T-helper 2 cell treated with Interferon-gamma antibody and Interleukin-4, amounts not matched to agents 5 μg/mL and 100 μg/mL, for 36 hours (primary cell): ENCODE measurements at regions not wholly inside any gene's neighbourhood (a gene's known extent, or its start where the extent isn't known, plus 50 kb on each side); places are given as distances from the start of the nearest gene placed in this dataset.

Experiments used
- DNase-seq: peaks from one replicate; pipeline ENCODE4 v3.0.0; 2021; ENCODE audit warnings: low spot score
- H3K27ac Mint-ChIP-seq: one replicate; pipeline ENCODE4 v1.8.0; 2021; ENCODE audit warnings: mild to moderate bottlenecking, mixed read lengths
- H3K27me3 Mint-ChIP-seq: one replicate; pipeline ENCODE4 v1.8.0; 2021; ENCODE audit warnings: low read depth, mixed read lengths
- H3K36me3 Mint-ChIP-seq: one replicate; pipeline ENCODE4 v1.8.0; 2021; ENCODE audit warnings: low read depth, mixed read lengths
- H3K4me1 Mint-ChIP-seq: one replicate; pipeline ENCODE4 v1.8.0; 2021; ENCODE audit warnings: low read depth, mixed read lengths
- H3K4me3 Mint-ChIP-seq: one replicate; pipeline ENCODE4 v1.8.0; 2022; ENCODE audit warnings: mild to moderate bottlenecking, moderate library complexity, mixed read lengths
- H3K9me3 Mint-ChIP-seq: one replicate; pipeline ENCODE4 v1.8.0; 2021; ENCODE audit warnings: mixed read lengths

GRCh38 chr15:47551079-47551478 is 166.2 kb upstream of the SEMA6D start:
- peaks cover 2% of the 10 kb centered on the region for H3K4me1 Mint-ChIP-seq
- no peak overlapping the region for H3K27ac Mint-ChIP-seq
- H3K4me3 Mint-ChIP-seq, result no peak overlapping the region
- H3K36me3 Mint-ChIP-seq, result no peaks in the 10 kb centered on the region
- DNase-seq, result no peak
- H3K9me3 Mint-ChIP-seq, result no peaks in the 10 kb centered on the region
- H3K27me3 Mint-ChIP-seq, result no peaks in the 10 kb centered on the region

GRCh38 chr15:47551546-47551945 is 165.8 kb upstream of the SEMA6D start:
- Mint-ChIP-seq H3K27me3 (no peaks in the 10 kb centered on the region), H3K9me3 (no peaks in the 10 kb centered on the region), H3K4me3 (no peak overlapping the region), H3K36me3 (no peaks in the 10 kb centered on the region), H3K4me1 (peaks cover 2% of the 10 kb centered on the region), H3K27ac (no peak overlapping the region)
- DNase-seq, result no peak

DNA sequence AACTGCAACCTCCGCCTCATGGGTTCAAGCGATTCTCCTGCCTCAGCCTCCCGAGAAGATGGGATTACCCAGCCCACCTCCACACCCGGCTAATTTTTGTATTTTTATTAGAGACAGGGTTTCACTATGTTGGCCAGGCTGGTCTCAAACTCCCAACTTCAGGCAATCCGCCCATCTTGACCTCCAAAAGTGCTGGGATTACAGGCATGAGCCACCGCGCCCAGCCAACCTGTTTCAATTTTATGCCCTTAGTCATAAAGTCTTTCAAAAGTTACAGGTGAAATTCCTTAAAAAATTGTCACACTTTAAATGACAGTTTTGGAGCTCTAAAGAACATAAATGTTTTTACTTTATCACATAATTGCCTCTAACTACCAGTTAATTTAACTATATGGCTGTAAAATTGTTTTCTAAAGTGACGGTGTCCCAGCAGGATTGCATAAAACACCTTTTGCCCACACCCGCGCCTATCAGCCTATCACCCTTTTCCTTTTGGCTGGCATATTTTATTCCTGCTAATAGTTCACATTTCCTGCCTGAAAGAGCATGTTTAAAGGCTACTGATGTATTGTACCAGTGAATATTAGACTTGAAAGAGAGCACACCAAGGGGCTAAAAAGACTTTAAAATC is 164.2 kb upstream of the SEMA6D start:
- Mint-ChIP-seq H3K27me3 (no peaks in the 10 kb centered on the region), H3K9me3 (peaks cover under 1% of the 10 kb centered on the region), H3K27ac (no peak overlapping the region), H3K4me3 (no peak overlapping the region), H3K36me3 (no peaks in the 10 kb centered on the region), H3K4me1 (no peaks in the 10 kb centered on the region)
- no peak for DNase-seq

GRCh38 chr15:47553947-47554346 is 163.4 kb upstream of the SEMA6D start:
- Mint-ChIP-seq H3K27me3 (no peaks in the 10 kb centered on the region), H3K4me1 (no peaks in the 10 kb centered on the region), H3K36me3 (no peaks in the 10 kb centered on the region)

DNA sequence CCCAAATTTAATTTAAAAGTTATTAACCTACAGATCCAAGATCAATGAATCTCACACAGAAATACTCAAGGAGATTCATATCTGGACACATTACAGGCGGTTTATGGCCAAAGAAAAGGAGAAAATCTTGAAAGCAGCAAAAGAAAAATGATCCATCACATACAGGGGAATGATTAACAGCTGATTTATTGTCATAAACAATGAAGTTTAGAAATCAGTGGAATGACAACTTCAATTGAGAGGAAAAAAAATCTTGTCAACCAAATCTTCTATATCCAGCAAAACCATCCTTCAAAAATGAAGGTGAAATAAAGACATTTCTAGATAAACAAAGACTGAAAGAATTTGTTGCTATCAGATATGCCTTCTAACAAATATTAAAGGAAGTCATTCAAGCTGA is 156.2 kb upstream of the SEMA6D start:
- H3K4me1 Mint-ChIP-seq, result no peaks in the 10 kb centered on the region
- no peaks in the 10 kb centered on the region for H3K27me3 Mint-ChIP-seq
- H3K36me3 Mint-ChIP-seq, result no peaks in the 10 kb centered on the region
- H3K4me3 Mint-ChIP-seq, result no peak overlapping the region
- no peak for DNase-seq
- H3K9me3 Mint-ChIP-seq, result peaks cover 15% of the 10 kb centered on the region
- no peak overlapping the region for H3K27ac Mint-ChIP-seq

More at GRCh38 chr15:47553947-47554346, 163.4 kb upstream of the SEMA6D start:
- DNase-seq, result no peak
- H3K9me3 Mint-ChIP-seq, result peaks cover 8% of the 10 kb centered on the region
- H3K27ac Mint-ChIP-seq, result no peak overlapping the region
- H3K4me3 Mint-ChIP-seq, result no peak overlapping the region

- H3K4me1 Mint-ChIP-seq, result no peaks in the 10 kb centered on the region
- no peak for DNase-seq
- no peaks in the 10 kb centered on the region for H3K9me3 Mint-ChIP-seq
- H3K27me3 Mint-ChIP-seq, result no peaks in the 10 kb centered on the region
- no peak overlapping the region for H3K27ac Mint-ChIP-seq
- H3K36me3 Mint-ChIP-seq, result no peaks in the 10 kb centered on the region
- H3K4me3 Mint-ChIP-seq, result no peak overlapping the region
These were observed 151.4 kb upstream of the SEMA6D start for GRCh38 chr15:47565949-47566348.

DNA sequence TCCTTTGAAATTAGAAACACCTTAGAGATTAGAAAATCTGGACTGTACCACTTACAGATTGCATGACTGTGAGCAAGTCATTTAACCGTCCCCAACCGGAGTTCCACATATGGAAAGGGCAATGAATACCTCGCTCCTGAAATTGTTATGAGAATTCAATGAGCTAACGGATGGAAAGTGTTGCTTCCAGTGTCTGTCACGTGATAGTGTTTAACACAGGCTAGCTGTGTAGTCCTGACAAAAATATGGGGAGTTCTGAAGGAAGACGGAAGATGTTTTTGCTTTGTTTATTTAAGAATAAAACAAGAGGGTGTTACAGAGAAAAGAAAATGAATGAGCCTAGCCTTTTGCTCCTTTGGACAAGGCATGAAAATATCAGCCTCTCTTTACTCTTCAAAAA is 150.7 kb upstream of the SEMA6D start:
- H3K27ac Mint-ChIP-seq, result no peak overlapping the region
- no peaks in the 10 kb centered on the region for H3K36me3 Mint-ChIP-seq
- H3K9me3 Mint-ChIP-seq, result no peaks in the 10 kb centered on the region

GRCh38 chr15:47568030-47568429 is 149.3 kb upstream of the SEMA6D start:
- no peaks in the 10 kb centered on the region for H3K4me1 Mint-ChIP-seq
- no peak overlapping the region for H3K4me3 Mint-ChIP-seq
- H3K36me3 Mint-ChIP-seq, result no peaks in the 10 kb centered on the region
- H3K27ac Mint-ChIP-seq, result no peak overlapping the region
- no peak for DNase-seq
- no peaks in the 10 kb centered on the region for H3K9me3 Mint-ChIP-seq
- H3K27me3 Mint-ChIP-seq, result no peaks in the 10 kb centered on the region

More for the DNA sequence above, 150.7 kb upstream of the SEMA6D start:
- H3K27me3 Mint-ChIP-seq, result no peaks in the 10 kb centered on the region
- H3K4me3 Mint-ChIP-seq, result no peak overlapping the region
- no peak for DNase-seq
- H3K4me1 Mint-ChIP-seq, result no peaks in the 10 kb centered on the region

GRCh38 chr15:47570044-47570443 is 147.3 kb upstream of the SEMA6D start:
- no peak overlapping the region for H3K4me3 Mint-ChIP-seq
- no peaks in the 10 kb centered on the region for H3K4me1 Mint-ChIP-seq
- DNase-seq, result no peak
- H3K36me3 Mint-ChIP-seq, result no peaks in the 10 kb centered on the region
- H3K27me3 Mint-ChIP-seq, result no peaks in the 10 kb centered on the region
- no peaks in the 10 kb centered on the region for H3K9me3 Mint-ChIP-seq
- no peak overlapping the region for H3K27ac Mint-ChIP-seq

- Mint-ChIP-seq H3K4me3 (no peak overlapping the region), H3K4me1 (no peaks in the 10 kb centered on the region), H3K27me3 (no peaks in the 10 kb centered on the region), H3K27ac (no peak overlapping the region), H3K36me3 (no peaks in the 10 kb centered on the region), H3K9me3 (no peaks in the 10 kb centered on the region)
- DNase-seq, result no peak
These were observed 146.9 kb upstream of the SEMA6D start for GRCh38 chr15:47570451-47570850.

GRCh38 chr15:47570881-47571640 is 146.2 kb upstream of the SEMA6D start:
- Mint-ChIP-seq H3K4me3 (no peak overlapping the region), H3K27ac (no peak overlapping the region), H3K27me3 (no peaks in the 10 kb centered on the region), H3K36me3 (no peaks in the 10 kb centered on the region), H3K4me1 (no peaks in the 10 kb centered on the region), H3K9me3 (no peaks in the 10 kb centered on the region)
- DNase-seq, result no peak

DNA sequence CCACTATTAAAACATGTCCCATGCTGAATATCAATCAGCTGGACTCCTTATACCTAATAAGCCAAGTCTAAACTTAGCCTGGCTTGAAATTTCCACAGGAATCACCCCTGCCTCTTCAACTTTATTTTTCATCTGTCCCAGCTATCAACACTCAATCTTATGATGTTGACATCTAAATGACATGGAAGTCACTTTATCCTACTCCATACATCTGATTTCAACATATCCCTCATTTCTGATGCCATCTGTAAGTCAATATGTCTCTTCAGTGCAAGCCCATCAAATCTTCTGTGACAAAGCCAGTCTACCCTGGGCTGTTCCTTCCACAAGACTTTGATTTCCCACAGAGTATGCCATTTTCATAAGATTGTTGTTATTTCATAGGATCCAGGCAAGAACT is 143.6 kb upstream of the SEMA6D start:
- no peak for DNase-seq
- Mint-ChIP-seq H3K4me3 (no peak overlapping the region), H3K36me3 (no peaks in the 10 kb centered on the region), H3K27me3 (no peaks in the 10 kb centered on the region), H3K27ac (no peak overlapping the region), H3K9me3 (no peaks in the 10 kb centered on the region), H3K4me1 (no peaks in the 10 kb centered on the region)

DNA sequence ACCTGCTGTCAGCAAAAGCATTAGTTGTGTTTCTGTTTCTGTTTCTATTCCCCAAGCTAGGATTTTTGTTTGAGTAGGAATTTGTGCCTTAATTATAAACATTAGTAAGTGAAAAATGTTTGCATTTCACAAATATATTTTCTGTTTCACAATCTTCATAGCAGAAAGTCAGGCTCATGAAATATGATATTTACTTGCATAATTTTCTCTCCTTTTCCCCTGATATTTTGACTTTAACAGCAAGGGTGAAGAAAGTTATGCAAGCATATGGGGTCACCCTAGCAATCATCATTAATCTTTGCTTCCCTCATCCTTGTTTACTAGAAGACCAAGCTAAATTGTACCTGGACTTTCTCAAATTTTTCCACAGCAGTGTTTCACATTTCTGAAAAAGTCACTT is 140.3 kb upstream of the SEMA6D start:
- no peak for DNase-seq
- Mint-ChIP-seq H3K27me3 (no peaks in the 10 kb centered on the region), H3K4me3 (no peak overlapping the region), H3K4me1 (no peaks in the 10 kb centered on the region), H3K36me3 (no peaks in the 10 kb centered on the region), H3K9me3 (peaks cover 5% of the 10 kb centered on the region), H3K27ac (no peak overlapping the region)

DNA sequence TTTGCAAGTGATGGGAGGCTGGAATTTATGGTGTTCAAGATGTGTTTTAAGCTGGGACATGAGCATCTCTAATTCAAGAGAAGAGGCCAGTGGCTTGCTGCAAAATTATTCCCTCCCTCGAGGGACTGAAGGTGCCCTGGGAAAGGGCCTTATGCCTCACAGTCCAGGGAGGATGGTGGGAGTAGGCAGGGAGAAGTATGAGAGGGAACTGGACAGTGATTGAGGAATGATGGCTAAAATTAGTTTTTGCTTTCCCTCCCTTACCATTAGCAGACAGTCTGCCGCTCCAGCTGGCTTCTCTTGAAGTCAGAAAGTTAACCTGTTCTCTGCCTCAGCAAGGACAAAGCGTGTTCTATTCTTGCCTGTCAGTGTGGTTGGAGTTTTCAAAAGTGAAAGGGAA is 139.8 kb upstream of the SEMA6D start:
- H3K4me1 Mint-ChIP-seq, result no peaks in the 10 kb centered on the region
- H3K27ac Mint-ChIP-seq, result no peak overlapping the region
- H3K27me3 Mint-ChIP-seq, result no peaks in the 10 kb centered on the region
- H3K4me3 Mint-ChIP-seq, result no peak overlapping the region
- DNase-seq, result no peak
- peaks cover 5% of the 10 kb centered on the region for H3K9me3 Mint-ChIP-seq
- no peaks in the 10 kb centered on the region for H3K36me3 Mint-ChIP-seq

DNA sequence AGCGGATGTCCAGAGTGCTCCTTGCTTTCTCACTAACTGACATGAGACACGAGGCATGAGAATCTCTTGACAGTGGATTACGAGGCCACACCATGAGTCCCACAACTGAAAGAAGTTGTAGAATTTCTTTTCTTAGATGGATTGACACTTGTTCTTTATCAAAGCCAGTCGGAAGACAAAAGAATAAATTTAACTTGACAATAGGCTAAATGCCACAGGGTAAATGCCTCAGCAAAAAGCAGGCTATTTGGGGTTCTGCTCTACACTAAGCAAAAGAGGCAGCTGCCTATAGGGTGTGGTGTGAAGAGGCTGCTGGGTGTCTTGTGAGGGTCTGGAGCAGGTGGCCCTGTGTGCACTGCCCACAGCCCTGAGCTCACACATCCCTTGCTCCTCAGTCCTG is 135.1 kb upstream of the SEMA6D start:
- DNase-seq, result no peak
- H3K4me3 Mint-ChIP-seq, result no peak overlapping the region
- H3K4me1 Mint-ChIP-seq, result no peaks in the 10 kb centered on the region
- H3K27me3 Mint-ChIP-seq, result no peaks in the 10 kb centered on the region
- no peak overlapping the region for H3K27ac Mint-ChIP-seq
- H3K9me3 Mint-ChIP-seq, result peaks cover 5% of the 10 kb centered on the region
- no peaks in the 10 kb centered on the region for H3K36me3 Mint-ChIP-seq
